ENCODE measurements at regions not wholly inside any gene's neighbourhood (a gene's known extent, or its start where the extent isn't known, plus 50 kb on each side); places are given as distances from the start of the nearest gene placed in this dataset.

DNA sequence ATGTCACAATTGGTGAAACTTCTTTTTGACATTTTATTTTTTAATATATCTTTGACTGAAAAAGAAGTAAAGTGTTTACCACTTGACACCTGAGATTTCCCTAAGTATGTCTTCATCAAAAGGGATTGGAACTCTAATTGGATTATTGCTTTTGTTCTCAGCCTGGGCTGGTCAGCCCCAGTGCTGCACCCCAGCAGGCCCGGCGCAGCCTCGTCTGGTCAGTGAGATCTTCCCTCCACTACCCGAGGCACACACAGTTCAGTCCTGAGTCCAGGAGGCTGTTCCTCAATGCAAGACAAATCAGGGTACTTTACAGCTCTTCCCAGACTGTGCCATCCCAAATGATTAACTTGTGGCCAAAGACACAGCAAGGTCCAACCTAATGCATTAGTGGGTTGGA, 146.9 kb upstream of the SEMA6D start:
- no peaks in the 10 kb centered on the region for H3K27me3 Mint-ChIP-seq
- Histone ChIP-seq H4K20me1 (ENCODE audit: control insufficient read depth, insufficient read depth, low read length, poor library complexity, severe bottlenecking) (no peaks in the 10 kb centered on the region), H3K79me2 (ENCODE audit: control insufficient read depth, insufficient read depth, low read length) (no peaks in the 10 kb centered on the region), H3K36me3 (replicated peaks in 1 of 2; ENCODE audit: control extremely low read depth in 1 of 2, control insufficient read depth in 1 of 2, extremely low read depth in 1 of 2, insufficient read depth in 2 of 2, low read length in 1 of 2) (no peaks in the 10 kb centered on the region), H3K4me3 (ENCODE audit: control extremely low read depth in 1 of 5, extremely low read depth in 1 of 5, insufficient read depth in 1 of 5, low read depth in 2 of 5, low read length in 4 of 5) (no peak overlapping the region), H3K4me1 (ENCODE audit: control insufficient read depth in 2 of 2, insufficient read depth in 2 of 2, low read length in 2 of 2) (no peaks in the 10 kb centered on the region), H3K27ac (ENCODE audit: low read length in 2 of 2) (no peak overlapping the region), H3K9ac (ENCODE audit: low read length) (no peak overlapping the region), H2AFZ (ENCODE audit: insufficient read depth, low read depth, low read length, poor library complexity, severe bottlenecking) (no peak overlapping the region), H3K4me2 (replicated peaks; ENCODE audit: low read depth, low read length, poor library complexity, severe bottlenecking) (no peak overlapping the region), H3K9me3 (ENCODE audit: control extremely low read depth in 1 of 3, control insufficient read depth in 2 of 3, insufficient read depth in 1 of 3, low read length in 2 of 3) (no peaks in the 10 kb centered on the region), H3K27me3 (replicated peaks in 1 of 4; ENCODE audit: control extremely low read depth in 1 of 4, control insufficient read depth in 3 of 4, insufficient read depth in 4 of 4, low read length in 3 of 4) (no peaks in the 10 kb centered on the region)
- ChIA-PET POLR2A (no interaction called here), CTCF (no interaction called here)
- ATAC-seq (ENCODE audit: low read depth) (no peak), DNase-seq (no peak)
- 73% methylated on average over 4 of the region's 4 CpGs for WGBS (ENCODE audit: insufficient coverage)
- no peaks in the 10 kb centered on the region for H3K9me3 Mint-ChIP-seq (ENCODE audit: insufficient read depth)
- no peak overlapping the region for H3K27ac Mint-ChIP-seq
- H3K4me3 Mint-ChIP-seq: no peak overlapping the region
- no peak for TF ChIP-seq EZH2 (IDR thresholded peaks at IDR 0.05; ENCODE audit: borderline replicate concordance, insufficient read depth, low read depth, low read length, poor library complexity, severe bottlenecking)
- intact Hi-C loops (cut with micrococcal nuclease): no loop called here
- H3K4me1 Mint-ChIP-seq: no peaks in the 10 kb centered on the region

DNA sequence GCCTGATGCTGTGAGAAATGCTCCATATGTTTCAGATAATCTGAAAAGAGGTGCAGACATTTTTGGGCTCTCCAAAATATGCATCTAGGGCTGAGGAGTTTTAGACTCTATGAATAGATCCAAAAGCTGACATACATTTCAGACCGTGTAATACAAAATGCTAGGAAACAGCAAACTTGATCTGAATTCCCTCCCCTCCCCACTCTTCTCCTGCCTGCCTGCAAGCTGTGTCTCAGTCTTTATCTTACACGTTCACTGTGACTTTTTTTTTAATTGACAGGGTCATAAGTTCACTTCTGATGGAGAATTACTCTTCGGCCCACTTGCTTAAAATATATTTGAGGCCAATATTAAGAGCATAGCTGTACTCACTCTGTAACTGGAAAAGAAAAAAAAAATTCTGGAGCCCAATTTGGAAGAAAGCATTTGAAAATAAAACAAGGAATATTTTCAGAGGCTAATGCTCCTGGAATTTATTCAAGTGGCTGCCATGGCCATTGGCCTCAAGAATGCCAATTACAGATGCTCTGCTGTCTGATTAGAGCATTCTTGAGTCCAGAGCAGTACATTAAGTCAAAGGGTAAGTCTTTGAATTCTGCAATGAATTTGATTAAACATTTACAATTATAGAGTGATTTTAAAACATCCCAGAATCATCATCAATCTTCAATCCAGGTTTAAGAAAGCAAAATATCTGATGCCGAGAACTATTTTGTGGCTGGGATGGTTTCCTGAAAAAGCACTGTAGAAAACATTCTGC, 146.2 kb upstream of the SEMA6D start:
- no peak overlapping the region for H3K4me2 ChIP-seq (replicated peaks; ENCODE audit: low read depth, low read length, poor library complexity, severe bottlenecking)
- DNase-seq (no peak), ATAC-seq (ENCODE audit: low read depth) (no peak)
- H3K27ac ChIP-seq (ENCODE audit: low read length in 2 of 2): no peak overlapping the region
- H3K9ac ChIP-seq (ENCODE audit: low read length): no peak overlapping the region
- H3K79me2 ChIP-seq (ENCODE audit: control insufficient read depth, insufficient read depth, low read length): no peaks in the 10 kb centered on the region
- no peaks in the 10 kb centered on the region for H4K20me1 ChIP-seq (ENCODE audit: control insufficient read depth, insufficient read depth, low read length, poor library complexity, severe bottlenecking)
- H3K4me3 Mint-ChIP-seq: no peak overlapping the region
- no peak overlapping the region for H3K27ac Mint-ChIP-seq
- ChIA-PET POLR2A (no interaction called here), CTCF (no interaction called here)
- TF ChIP-seq EZH2 (IDR thresholded peaks at IDR 0.05; ENCODE audit: borderline replicate concordance, insufficient read depth, low read depth, low read length, poor library complexity, severe bottlenecking): no peak
- TF ChIP-seq, protein P1, sequence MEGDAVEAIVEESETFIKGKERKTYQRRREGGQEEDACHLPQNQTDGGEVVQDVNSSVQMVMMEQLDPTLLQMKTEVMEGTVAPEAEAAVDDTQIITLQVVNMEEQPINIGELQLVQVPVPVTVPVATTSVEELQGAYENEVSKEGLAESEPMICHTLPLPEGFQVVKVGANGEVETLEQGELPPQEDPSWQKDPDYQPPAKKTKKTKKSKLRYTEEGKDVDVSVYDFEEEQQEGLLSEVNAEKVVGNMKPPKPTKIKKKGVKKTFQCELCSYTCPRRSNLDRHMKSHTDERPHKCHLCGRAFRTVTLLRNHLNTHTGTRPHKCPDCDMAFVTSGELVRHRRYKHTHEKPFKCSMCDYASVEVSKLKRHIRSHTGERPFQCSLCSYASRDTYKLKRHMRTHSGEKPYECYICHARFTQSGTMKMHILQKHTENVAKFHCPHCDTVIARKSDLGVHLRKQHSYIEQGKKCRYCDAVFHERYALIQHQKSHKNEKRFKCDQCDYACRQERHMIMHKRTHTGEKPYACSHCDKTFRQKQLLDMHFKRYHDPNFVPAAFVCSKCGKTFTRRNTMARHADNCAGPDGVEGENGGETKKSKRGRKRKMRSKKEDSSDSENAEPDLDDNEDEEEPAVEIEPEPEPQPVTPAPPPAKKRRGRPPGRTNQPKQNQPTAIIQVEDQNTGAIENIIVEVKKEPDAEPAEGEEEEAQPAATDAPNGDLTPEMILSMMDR (IDR thresholded peaks at IDR 0.05): no peak
- H3K27me3 ChIP-seq (replicated peaks in 1 of 4; ENCODE audit: control extremely low read depth in 1 of 4, control insufficient read depth in 3 of 4, insufficient read depth in 4 of 4, low read length in 3 of 4): no peaks in the 10 kb centered on the region
- no peaks in the 10 kb centered on the region for H3K9me3 Mint-ChIP-seq (ENCODE audit: insufficient read depth)
- H3K36me3 ChIP-seq (replicated peaks in 1 of 2; ENCODE audit: control extremely low read depth in 1 of 2, control insufficient read depth in 1 of 2, extremely low read depth in 1 of 2, insufficient read depth in 2 of 2, low read length in 1 of 2): no peaks in the 10 kb centered on the region
- H3K9me3 ChIP-seq (ENCODE audit: control extremely low read depth in 1 of 3, control insufficient read depth in 2 of 3, insufficient read depth in 1 of 3, low read length in 2 of 3): no peaks in the 10 kb centered on the region
- no peak overlapping the region for H3K4me3 ChIP-seq (ENCODE audit: control extremely low read depth in 1 of 5, extremely low read depth in 1 of 5, insufficient read depth in 1 of 5, low read depth in 2 of 5, low read length in 4 of 5)
- H3K4me1 ChIP-seq (ENCODE audit: control insufficient read depth in 2 of 2, insufficient read depth in 2 of 2, low read length in 2 of 2): no peaks in the 10 kb centered on the region
- H3K27me3 Mint-ChIP-seq: no peaks in the 10 kb centered on the region
- no peak overlapping the region for H2AFZ ChIP-seq (ENCODE audit: insufficient read depth, low read depth, low read length, poor library complexity, severe bottlenecking)
- intact Hi-C loops (cut with micrococcal nuclease): no loop called here
- WGBS (ENCODE audit: insufficient coverage): no CpG with 5 or more reads among the region's 4 CpGs
- H3K4me1 Mint-ChIP-seq: no peaks in the 10 kb centered on the region

All from B cell (primary cell).